KMS-11 (cell line): ENCODE measurements at regions not wholly inside any gene's neighbourhood (a gene's known extent, or its start where the extent isn't known, plus 50 kb on each side); places are given as distances from the start of the nearest gene placed in this dataset.

Source experiments
- H2AFZ ChIP-seq: fragments of 200-600 bp; sonication (generic); 2 replicates; pipeline ENCODE4 v1.6.1; 2016; ENCODE audit warnings: antibody characterized with exemption, mixed run types, low read depth
- H3K27ac ChIP-seq: fragments of 200-600 bp; sonication (generic); 2 replicates; pipeline ENCODE4 v1.6.1; 2016; ENCODE audit warnings: mild to moderate bottlenecking, mixed run types
- H3K27me3 ChIP-seq: fragments of 200-600 bp; sonication (generic); 2 replicates; pipeline ENCODE4 v1.6.1; 2017; ENCODE audit warnings: mild to moderate bottlenecking, low read depth, mixed run types, moderate library complexity; ENCODE audit not compliant: insufficient read depth
- H3K36me3 ChIP-seq: fragments of 200-600 bp; sonication (generic); 2 replicates; pipeline ENCODE4 v1.6.1; 2017; ENCODE audit warnings: mild to moderate bottlenecking, mixed run types; ENCODE audit not compliant: insufficient read depth
- H3K4me1 ChIP-seq: fragments of 200-600 bp; sonication (generic); 2 replicates; pipeline ENCODE4 v1.6.1; 2016; ENCODE audit warnings: mild to moderate bottlenecking, low read depth, mixed run types; ENCODE audit not compliant: poor library complexity, severe bottlenecking
- H3K4me2 ChIP-seq: fragments of 200-600 bp; sonication (generic); 2 replicates; pipeline ENCODE4 v1.7.0; 2016; ENCODE audit warnings: mild to moderate bottlenecking, mixed run types
- H3K4me3 ChIP-seq: fragments of 200-600 bp; sonication (generic); IDR thresholded peaks from 2 replicates; pipeline ENCODE4 v1.6.1; 2017; ENCODE audit warnings: low read depth, low read length, mixed read lengths; ENCODE audit not compliant: insufficient read depth
- H3K79me2 ChIP-seq: fragments of 200-600 bp; sonication (generic); 2 replicates; pipeline ENCODE4 v1.6.1; 2016; ENCODE audit warnings: low read depth, mixed run types; ENCODE audit not compliant: insufficient read depth
- H3K9ac ChIP-seq: fragments of 200-600 bp; sonication (generic); 2 replicates; pipeline ENCODE4 v1.6.1; 2016; ENCODE audit warnings: mild to moderate bottlenecking, mixed run types
- H4K20me1 ChIP-seq: fragments of 200-600 bp; sonication (generic); 2 replicates; pipeline ENCODE4 v1.6.1; 2016; ENCODE audit warnings: mild to moderate bottlenecking, mixed run types; ENCODE audit not compliant: insufficient read depth
- CTCF ChIP-seq: fragments of 200-600 bp; sonication (generic); conservative IDR thresholded peaks from 2 replicates; pipeline ENCODE4 v1.6.1; 2017; ENCODE audit warnings: low read depth, mild to moderate bottlenecking, antibody characterized with exemption, low read length, moderate library complexity, mixed read lengths

DNA sequence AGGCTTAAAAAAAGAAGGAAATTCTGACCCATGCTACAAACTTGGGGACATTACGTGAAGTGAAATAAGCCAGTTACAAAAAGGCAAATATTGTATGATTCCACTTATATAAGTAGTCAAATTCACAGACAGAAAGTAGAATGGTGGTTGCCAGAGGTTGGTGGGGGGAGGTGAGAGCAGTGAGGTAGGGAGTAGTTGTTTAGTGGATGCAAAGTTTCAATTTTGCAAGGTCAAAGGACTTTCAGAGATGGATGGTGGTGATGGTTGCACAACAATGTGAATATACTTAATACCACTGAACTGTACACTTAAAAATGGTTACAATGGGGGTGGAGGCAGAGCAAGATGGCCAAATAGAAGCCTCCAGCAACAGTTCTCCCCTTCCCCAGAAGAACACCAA is 86.2 kb upstream of the PLXNC1 start:
- Histone ChIP-seq H3K4me1 (no peaks in the 10 kb centered on the region), H3K4me3 (no peak overlapping the region), H2AFZ (no peak overlapping the region), H3K9ac (no peak overlapping the region), H3K79me2 (no peaks in the 10 kb centered on the region), H3K27ac (no peak overlapping the region), H3K27me3 (no peaks in the 10 kb centered on the region), H4K20me1 (no peaks in the 10 kb centered on the region), H3K4me2 (no peak overlapping the region), H3K36me3 (no peaks in the 10 kb centered on the region)
- no peak for TF ChIP-seq CTCF

GRCh38 chr12:94062796-94063635 is 85.4 kb upstream of the PLXNC1 start:
- Histone ChIP-seq H3K4me1 (no peaks in the 10 kb centered on the region), H2AFZ (no peak overlapping the region), H3K9ac (no peak overlapping the region), H3K27ac (no peak overlapping the region), H4K20me1 (no peaks in the 10 kb centered on the region), H3K36me3 (no peaks in the 10 kb centered on the region), H3K79me2 (no peaks in the 10 kb centered on the region), H3K27me3 (no peaks in the 10 kb centered on the region), H3K4me2 (no peak overlapping the region), H3K4me3 (no peak overlapping the region)
- no peak for TF ChIP-seq CTCF

DNA sequence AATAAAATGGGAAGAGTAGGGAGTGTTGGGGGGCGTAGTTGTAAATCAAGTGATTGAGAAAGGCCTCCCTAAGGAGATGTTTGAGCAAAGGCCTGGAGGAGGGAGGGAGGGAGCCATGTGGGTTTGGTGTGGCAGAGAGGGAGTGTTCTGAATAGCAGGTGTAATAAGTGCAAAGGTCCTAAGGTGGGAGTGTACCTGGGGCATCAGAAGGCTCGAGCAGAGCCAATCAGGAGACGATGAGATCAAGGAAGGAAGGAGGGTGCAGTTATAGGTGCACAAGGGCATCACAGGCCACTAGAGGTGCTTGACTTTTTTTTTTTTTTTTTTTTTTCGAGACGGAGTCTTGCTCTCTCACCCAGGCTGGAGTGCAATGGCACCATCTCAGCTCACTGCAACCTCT is 77.9 kb upstream of the PLXNC1 start:
- no peak overlapping the region for H3K27ac ChIP-seq
- no peaks in the 10 kb centered on the region for H3K36me3 ChIP-seq
- no peak for TF ChIP-seq CTCF
- no peak overlapping the region for H3K4me2 ChIP-seq
- H3K4me3 ChIP-seq = no peak overlapping the region
- no peak overlapping the region for H3K9ac ChIP-seq
- H4K20me1 ChIP-seq = no peaks in the 10 kb centered on the region
- no peaks in the 10 kb centered on the region for H3K27me3 ChIP-seq
- no peaks in the 10 kb centered on the region for H3K79me2 ChIP-seq
- H3K4me1 ChIP-seq = no peaks in the 10 kb centered on the region
- H2AFZ ChIP-seq = no peak overlapping the region

- TF ChIP-seq CTCF = no peak
- Histone ChIP-seq H3K27me3 (no peaks in the 10 kb centered on the region), H3K79me2 (no peaks in the 10 kb centered on the region), H3K27ac (no peak overlapping the region), H3K4me1 (no peaks in the 10 kb centered on the region), H3K36me3 (no peaks in the 10 kb centered on the region), H3K9ac (no peak overlapping the region), H2AFZ (no peak overlapping the region), H4K20me1 (no peaks in the 10 kb centered on the region), H3K4me2 (no peak overlapping the region), H3K4me3 (no peak overlapping the region)
Measured at GRCh38 chr12:94071258-94071657, 77.1 kb upstream of the PLXNC1 start.
